DOHH2 (cell line): ENCODE measurements at regions not wholly inside any gene's neighbourhood (a gene's known extent, or its start where the extent isn't known, plus 50 kb on each side); places are given as distances from the start of the nearest gene placed in this dataset.

Experiments
- H3F3A ChIP-seq: fragments of 200-600 bp; sonication (generic), shearing (Covaris generic); 2 replicates; pipeline ENCODE4 v1.6.0; 2016; ENCODE audit warnings: antibody characterized with exemption, mild to moderate bottlenecking; ENCODE audit not compliant: control insufficient read depth, insufficient read depth
- H3K27ac ChIP-seq: fragments of 200-600 bp; sonication (generic); 2 replicates; pipeline ENCODE4 v1.5.1; 2014; ENCODE audit warnings: low read depth, mild to moderate bottlenecking, low read length, moderate library complexity
- H3K27me3 ChIP-seq: fragments of 200-600 bp; sonication (generic); 2 replicates; pipeline ENCODE4 v1.6.1; 2014; ENCODE audit warnings: mild to moderate bottlenecking, low read length, mixed read lengths; ENCODE audit not compliant: control insufficient read depth
- H3K36me3 ChIP-seq: fragments of 200-600 bp; sonication (generic); 2 replicates; pipeline ENCODE4 v1.6.1; 2014; ENCODE audit warnings: mild to moderate bottlenecking, low read length, moderate library complexity, mixed read lengths; ENCODE audit not compliant: control insufficient read depth
- H3K4me1 ChIP-seq: fragments of 200-600 bp; sonication (generic); 2 replicates; pipeline ENCODE4 v1.6.1; 2014; ENCODE audit warnings: mild to moderate bottlenecking, low read length, mixed read lengths; ENCODE audit not compliant: control insufficient read depth
- H3K4me2 ChIP-seq: fragments of 200-600 bp; sonication (generic); 2 replicates; pipeline ENCODE4 v1.6.0; 2014; ENCODE audit warnings: mild to moderate bottlenecking, low read length, moderate library complexity
- H3K4me3 ChIP-seq: fragments of 200-600 bp; sonication (generic); 2 replicates; pipeline ENCODE4 v1.5.1; 2014; ENCODE audit warnings: mild to moderate bottlenecking, low read length, mixed read lengths
- H3K79me2 ChIP-seq: fragments of 200-600 bp; sonication (generic); 2 replicates; pipeline ENCODE4 v1.6.1; 2014; ENCODE audit warnings: mild to moderate bottlenecking, low read length, mixed read lengths; ENCODE audit not compliant: control insufficient read depth
- H3K9me2 ChIP-seq: fragments of 200-600 bp; sonication (generic); replicated peaks from 2 replicates; pipeline ENCODE4 v1.6.1; 2014; ENCODE audit warnings: mild to moderate bottlenecking, low read length, mixed read lengths; ENCODE audit not compliant: control insufficient read depth
- H3K9me3 ChIP-seq: fragments of 200-600 bp; sonication (generic); 2 replicates; pipeline ENCODE4 v1.6.1; 2014; ENCODE audit warnings: antibody characterized with exemption, low read length, mixed read lengths; ENCODE audit not compliant: control insufficient read depth, insufficient read depth
- H4K20me1 ChIP-seq: fragments of 200-600 bp; sonication (generic); 2 replicates; pipeline ENCODE4 v1.6.0; 2014; ENCODE audit warnings: low read depth, mild to moderate bottlenecking, antibody characterized with exemption, low read length, moderate library complexity; ENCODE audit not compliant: control insufficient read depth, insufficient read depth
- CTCF ChIP-seq: fragments of 200-600 bp; sonication (generic); IDR thresholded peaks from one replicate; pipeline ENCODE4 v1.5.1; 2014; ENCODE audit warnings: antibody characterized with exemption, mild to moderate bottlenecking, low read depth, low read length; ENCODE audit not compliant: poor library complexity, severe bottlenecking
- EZH2phosphoT487 ChIP-seq: fragments of 200-600 bp; sonication (generic); IDR thresholded peaks from 2 replicates; pipeline ENCODE4 v1.6.1; 2017; ENCODE audit warnings: borderline replicate concordance, mild to moderate bottlenecking, antibody characterized with exemption, low read length, moderate library complexity, mixed read lengths

DNA sequence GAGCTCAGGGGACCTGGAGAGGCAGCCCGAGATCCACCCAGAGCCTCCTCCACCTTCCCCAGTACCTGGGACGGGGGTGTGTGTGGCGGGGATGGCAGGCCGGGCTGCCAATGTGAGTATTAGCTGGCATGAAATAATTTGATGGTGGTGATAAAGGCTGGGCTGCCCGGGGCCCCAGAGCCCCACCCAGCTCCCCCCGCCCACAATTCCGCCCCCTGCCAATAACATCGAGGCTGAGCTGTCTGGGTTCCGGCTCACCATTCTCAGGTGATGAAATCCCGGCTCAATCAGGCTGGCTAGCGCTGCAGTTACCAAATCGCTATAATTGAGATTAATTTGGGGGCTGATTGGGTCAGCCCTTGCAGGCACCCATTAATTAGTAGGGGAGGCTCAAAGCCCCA is 103.8 kb upstream of the CASZ1 start:
- Histone ChIP-seq H3K27me3 (peaks cover 22% of the 10 kb centered on the region), H3K36me3 (no peaks in the 10 kb centered on the region), H3F3A (no peaks in the 10 kb centered on the region), H4K20me1 (no peaks in the 10 kb centered on the region), H3K79me2 (no peaks in the 10 kb centered on the region), H3K4me2 (no peak overlapping the region), H3K4me1 (peaks cover 3% of the 10 kb centered on the region; the same call in 1 of the 2 replicates), H3K27ac (no peak overlapping the region), H3K4me3 (no peak overlapping the region), H3K9me2 (no peaks in the 10 kb centered on the region), H3K9me3 (no peaks in the 10 kb centered on the region)
- TF ChIP-seq CTCF (no peak), EZH2phosphoT487 (no peak)

DNA sequence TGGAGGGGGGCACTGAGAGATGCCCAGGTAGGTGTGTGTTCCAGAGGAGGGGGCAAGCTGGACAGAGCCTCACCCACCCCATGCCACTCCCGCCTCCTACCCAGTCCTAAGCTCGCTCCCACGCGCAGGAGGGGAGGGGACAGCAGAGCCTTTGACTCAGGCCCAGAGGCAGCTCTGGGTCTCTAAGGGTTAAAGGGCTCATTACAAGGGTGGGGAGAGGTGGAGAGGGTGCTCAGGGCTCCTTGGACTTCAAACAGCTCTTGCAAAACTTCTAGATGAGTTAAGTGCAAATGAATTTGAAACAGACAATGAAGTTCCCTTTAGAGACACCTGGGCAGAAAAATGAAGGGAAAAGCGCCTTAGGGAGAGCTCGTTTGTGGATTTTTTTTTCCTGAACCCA is 104.2 kb upstream of the CASZ1 start:
- H4K20me1 ChIP-seq, result no peaks in the 10 kb centered on the region
- no peaks in the 10 kb centered on the region for H3K79me2 ChIP-seq
- H3F3A ChIP-seq, result no peaks in the 10 kb centered on the region
- peaks cover 3% of the 10 kb centered on the region; the same call in 1 of the 2 replicates for H3K4me1 ChIP-seq
- TF ChIP-seq CTCF (no peak), EZH2phosphoT487 (no peak)
- peaks cover 24% of the 10 kb centered on the region for H3K27me3 ChIP-seq
- no peak overlapping the region for H3K4me3 ChIP-seq
- H3K27ac ChIP-seq, result no peak overlapping the region
- no peaks in the 10 kb centered on the region for H3K9me3 ChIP-seq
- H3K4me2 ChIP-seq, result no peak overlapping the region
- no peaks in the 10 kb centered on the region for H3K36me3 ChIP-seq
- no peaks in the 10 kb centered on the region for H3K9me2 ChIP-seq

DNA sequence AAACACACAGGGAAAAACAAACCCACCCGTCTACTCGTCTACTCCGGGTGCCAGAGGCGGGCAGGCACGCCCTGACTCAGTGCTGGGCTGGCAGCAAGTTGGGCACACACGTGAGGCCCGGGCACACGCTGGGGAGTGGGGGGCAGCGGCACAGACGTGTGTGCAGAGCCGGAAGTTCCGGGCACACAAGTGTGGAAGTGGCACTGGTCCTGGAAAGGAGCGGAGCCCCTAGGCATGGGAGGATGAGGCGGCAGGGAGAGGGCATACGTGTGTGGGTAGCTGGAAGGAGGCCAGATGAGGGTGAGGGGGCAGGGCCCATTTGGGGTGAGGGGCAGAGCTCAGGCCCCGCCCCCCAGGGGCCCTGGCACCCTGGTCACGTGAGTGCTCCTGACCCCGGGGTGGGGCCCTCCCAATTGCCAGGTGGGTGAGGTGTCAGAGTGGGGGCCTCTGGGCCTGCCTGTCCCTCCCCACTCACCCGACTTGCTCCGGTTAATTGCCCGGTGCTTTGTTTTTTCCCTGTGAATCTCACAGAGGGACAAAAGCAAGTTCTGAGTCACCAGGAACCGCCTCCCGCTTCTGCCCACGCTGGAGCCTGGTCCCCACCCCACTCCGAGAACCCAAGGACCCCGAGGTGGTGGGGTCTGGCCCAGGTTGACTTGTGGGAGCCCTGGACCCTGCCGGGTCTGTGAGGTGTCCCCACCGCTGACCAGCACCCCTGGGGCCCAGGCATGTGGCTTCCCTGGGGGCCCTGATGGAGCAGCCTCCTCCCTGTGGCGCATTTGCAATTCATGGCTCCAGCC is 104.8 kb upstream of the CASZ1 start:
- Histone ChIP-seq H3K36me3 (no peaks in the 10 kb centered on the region), H4K20me1 (no peaks in the 10 kb centered on the region), H3K4me1 (peaks cover 3% of the 10 kb centered on the region; the same call in 1 of the 2 replicates), H3K4me2 (no peak overlapping the region), H3K4me3 (no peak overlapping the region), H3K27ac (no peak overlapping the region), H3F3A (no peaks in the 10 kb centered on the region), H3K9me3 (no peaks in the 10 kb centered on the region), H3K9me2 (no peaks in the 10 kb centered on the region), H3K79me2 (no peaks in the 10 kb centered on the region), H3K27me3 (peaks cover 29% of the 10 kb centered on the region)
- TF ChIP-seq EZH2phosphoT487 (no peak), CTCF (no peak)
